Activated effector memory CD4-positive, alpha-beta T cell treated with Interleukin-2 at 50 U/mL for 16 hours (primary cell): ENCODE measurements at regions not wholly inside any gene's neighbourhood (a gene's known extent, or its start where the extent isn't known, plus 50 kb on each side); places are given as distances from the start of the nearest gene placed in this dataset.
"Not testable (repeated sequence)": the region's sequence is repeated elsewhere in the genome, so short reads cannot be mapped to it uniquely, and the experiment has no call there.

ENCODE experiments used
- DNase-seq: peaks from one replicate; pipeline ENCODE4 v3.0.0-alpha.2; 2020

GRCh38 chr5:72649449-72649848, 142.2 kb upstream of the ZNF366 start:
- DNase-seq: no peak

DNA sequence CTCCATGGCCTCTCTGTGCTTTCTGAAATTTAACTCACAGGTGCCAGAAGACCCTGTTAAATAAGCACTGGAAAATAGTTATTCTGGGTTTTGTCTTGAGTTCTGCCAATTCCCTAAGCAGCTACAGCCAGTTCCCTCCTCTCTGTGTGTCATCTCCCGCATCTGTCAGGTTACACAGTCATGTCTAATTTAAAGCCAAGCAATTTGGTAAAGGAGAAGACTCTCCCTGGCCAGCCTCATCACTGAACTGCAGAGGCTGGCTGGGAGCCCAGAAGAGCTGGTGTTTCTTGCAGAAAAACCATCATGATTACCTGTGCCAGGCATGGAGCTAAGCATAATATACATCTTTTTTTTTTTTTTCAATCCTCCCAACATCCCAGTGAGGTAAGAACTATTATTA, 141.3 kb upstream of the ZNF366 start:
- DNase-seq: no peak

- no peak for DNase-seq
These were observed 140.6 kb upstream of the ZNF366 start for GRCh38 chr5:72647806-72648205.

DNA sequence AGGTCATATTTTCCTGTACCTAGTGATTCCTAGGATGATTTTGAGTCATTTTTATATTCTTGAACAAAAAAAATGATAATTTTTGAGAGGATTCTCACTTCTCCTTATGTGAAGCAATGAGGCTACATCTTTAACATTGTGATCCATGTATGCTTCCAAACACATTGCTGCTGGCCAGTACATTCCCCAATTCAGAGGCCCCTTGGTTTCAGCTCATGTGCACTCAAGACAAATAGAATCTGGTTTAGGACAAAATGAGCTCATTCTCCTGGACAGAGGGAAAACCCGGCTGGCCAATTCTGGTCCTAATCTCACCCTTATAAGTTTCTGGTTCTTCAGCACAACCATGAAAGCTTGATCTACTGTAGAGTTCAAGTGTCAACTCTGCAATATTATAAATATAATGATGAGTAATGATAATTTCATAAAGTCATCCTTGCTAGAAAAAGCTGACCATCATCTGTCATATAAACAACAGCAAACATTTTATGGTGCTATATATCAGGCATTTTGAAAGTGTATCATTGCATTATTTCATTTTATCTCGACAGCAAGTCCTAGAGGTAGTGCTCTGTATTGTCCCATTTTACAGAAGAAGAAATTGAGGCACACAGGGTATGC, 139.1 kb upstream of the ZNF366 start:
- DNase-seq: no peak

DNA sequence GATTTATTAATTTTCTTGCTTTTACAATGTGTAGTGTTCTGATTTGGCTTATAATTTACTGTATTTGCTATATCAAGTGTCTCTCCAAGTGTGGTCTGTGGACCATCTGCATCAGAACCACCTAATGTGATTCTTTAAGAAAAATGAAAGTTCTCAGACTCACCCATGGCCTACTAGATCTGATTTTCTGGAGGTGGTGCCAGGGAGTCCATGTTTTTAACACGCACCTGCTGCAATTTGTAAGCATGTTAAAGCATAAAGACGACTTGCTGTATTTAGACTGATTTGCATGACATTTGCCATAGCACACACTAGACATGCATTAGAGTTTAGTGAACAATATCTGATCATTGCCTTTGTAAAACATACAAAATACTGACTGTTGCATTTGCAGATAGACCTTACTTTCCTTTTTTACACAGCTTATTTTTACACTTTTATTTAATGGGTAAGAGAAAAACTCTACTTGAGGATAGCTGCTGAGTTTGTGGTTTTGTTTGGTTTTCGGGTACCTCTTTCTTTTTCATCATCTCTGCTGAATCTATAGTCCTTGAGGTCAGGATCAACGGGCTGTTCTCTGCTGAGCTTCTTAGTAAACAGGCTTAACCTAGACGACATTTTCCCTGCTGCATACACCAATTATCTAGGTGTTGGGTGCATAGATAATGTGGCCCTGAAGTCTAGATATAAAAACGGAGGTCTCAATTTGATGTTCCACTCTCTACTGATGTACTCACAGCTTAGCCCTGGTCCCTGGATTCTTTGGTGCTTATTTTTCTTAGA, 138.0 kb upstream of the ZNF366 start:
- no peak for DNase-seq

- DNase-seq: no peak
These were observed 137.1 kb upstream of the ZNF366 start for GRCh38 chr5:72644296-72644695.

DNA sequence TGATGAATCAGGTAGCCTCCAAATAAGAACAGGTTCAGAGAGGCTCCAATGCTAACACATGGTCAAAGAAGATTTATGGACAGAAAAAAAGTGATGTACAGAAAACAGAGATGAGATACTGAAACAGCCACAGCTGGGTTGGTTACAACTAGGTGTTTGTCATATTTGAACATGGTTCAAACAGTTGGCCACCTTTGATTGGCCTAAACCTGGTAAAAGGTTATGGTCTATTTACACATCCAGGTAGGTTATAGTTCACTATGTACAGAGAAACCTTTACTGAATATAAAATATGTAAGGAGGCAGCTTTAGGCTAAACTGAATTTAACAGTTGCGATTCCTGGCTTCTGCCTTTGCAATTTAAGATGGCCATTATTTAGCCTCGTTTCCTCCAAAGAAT, 134.0 kb upstream of the ZNF366 start:
- no peak for DNase-seq

GRCh38 chr5:72637058-72637457, 129.8 kb upstream of the ZNF366 start:
- DNase-seq: no peak

DNA sequence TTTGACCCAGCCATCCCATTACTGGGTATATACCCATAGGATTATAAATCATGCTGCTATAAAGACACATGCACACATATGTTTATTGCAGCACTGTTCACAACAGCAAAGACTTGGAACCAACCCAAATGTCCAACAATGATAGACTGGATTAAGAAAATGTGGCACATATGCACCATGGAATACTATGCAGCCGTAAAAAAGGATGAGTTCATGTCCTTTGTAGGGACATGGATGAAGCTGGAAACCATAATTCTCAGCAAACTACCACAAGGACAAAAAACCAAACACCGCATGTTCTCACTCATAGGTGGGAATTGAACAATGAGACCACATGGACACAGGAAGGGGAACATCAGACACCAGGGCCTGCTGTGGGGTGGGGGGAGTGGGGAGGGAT, 129.4 kb upstream of the ZNF366 start:
- not testable (repeated sequence) for DNase-seq

- no peak for DNase-seq
These were observed 127.2 kb upstream of the ZNF366 start for GRCh38 chr5:72634444-72634843.

DNA sequence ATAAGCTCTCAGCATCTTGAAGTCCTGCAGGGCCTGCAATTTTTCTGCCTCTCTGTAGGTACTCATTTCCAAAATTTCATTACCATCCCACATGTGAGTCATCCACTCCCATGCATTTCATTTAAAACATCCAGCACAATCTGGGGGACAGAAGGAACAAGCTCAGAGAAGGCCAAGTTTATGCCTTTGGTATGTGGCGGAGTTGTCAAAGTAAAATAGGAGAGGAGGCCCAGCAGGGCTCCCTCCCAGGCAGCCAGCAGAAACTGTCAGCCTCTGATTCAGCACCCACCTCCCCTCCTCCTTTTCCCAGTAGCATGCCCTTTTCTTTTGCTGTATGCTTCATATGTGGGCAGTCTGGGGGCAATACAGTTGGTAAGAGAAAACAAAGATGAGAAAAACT, 126.4 kb upstream of the ZNF366 start:
- DNase-seq: no peak

GRCh38 chr5:72633041-72633445, 125.8 kb upstream of the ZNF366 start:
- DNase-seq: no peak

GRCh38 chr5:72630721-72631120, 123.5 kb upstream of the ZNF366 start:
- no peak for DNase-seq

DNA sequence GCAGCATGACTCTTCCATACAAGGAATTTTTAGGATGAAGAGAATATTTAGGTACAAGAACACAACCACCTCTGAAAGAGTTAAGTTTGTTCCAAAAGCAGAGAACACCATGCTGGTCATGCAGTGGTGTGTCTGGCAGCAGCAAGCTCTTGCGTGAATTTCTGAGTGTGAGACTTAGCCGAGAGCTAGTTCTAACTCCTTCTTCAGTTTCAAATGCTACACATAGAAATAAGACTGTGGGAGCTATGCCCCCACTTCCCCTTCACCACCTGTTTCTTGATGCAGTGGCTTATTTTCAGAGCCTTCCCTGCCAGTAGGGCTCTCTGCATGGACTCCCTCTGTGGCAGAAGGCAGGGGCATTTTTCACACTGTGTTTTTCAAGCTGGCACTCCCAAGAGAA, 122.9 kb upstream of the ZNF366 start:
- DNase-seq: no peak

DNA sequence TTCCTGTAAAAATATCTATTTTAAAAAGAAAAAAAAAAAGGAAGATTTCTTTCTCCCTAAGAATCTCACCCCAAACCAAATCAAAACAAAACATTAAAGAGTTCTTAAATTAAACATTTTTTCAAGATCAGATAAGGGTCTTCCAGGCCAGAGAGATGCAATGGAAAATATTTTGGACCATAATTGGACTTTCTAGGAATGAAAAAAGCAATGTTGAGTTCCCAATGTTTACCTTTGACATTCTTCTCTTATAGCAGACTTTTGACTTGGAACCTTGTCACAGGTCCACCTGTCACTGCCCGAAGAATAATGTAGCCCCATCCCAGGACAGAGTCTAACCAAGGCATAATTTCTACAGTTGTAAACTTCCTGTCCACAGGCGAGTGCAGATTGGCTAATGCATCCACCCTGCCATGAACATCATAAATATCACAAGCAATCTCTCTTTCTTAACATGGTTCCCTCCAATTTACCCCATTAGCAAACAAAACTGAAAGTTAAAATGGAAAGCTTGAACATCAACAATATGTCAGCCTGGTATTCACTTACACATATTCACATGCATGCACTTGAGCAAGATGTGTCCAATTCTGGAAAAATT, 121.7 kb upstream of the ZNF366 start:
- no peak for DNase-seq

DNA sequence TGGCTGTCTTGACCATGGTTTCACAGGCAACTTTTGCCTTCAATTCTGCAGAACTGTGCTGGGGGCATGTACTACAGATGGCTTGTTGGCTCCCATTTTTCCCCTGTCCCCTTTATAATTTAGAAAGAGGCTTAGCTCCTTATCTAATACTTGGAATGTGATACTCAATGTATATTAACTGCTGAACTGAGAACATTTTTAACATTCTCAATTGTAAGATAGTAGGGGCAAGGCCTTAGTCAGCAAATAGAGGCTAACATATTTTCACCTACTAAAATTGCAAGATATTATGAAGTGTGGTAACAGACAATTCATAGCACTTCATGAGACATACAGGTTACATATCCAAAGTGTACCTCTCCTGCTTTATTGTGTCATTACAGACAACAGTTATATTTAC, 118.1 kb upstream of the ZNF366 start:
- DNase-seq: no peak

GRCh38 chr5:72624641-72625236, 117.5 kb upstream of the ZNF366 start:
- DNase-seq: no peak

DNA sequence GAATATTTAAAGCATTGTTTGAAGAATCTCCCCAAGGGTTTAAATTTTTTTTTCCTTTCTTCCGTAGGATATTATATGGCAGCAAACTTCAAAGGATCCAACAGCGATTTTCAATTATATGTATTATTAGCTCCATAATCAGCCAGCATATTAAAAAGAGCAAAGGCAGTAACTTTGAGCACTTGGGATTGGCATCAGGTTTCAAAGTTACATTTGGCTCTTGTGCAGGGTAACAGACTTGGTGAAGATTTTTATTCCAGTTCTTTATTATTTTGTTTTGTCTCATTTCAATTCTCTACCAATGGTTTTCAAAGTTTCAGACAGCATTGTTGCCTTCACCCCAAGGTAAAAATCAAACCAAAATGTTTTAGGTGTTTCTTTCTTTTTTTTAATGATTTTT, 116.7 kb upstream of the ZNF366 start:
- DNase-seq: no peak

DNA sequence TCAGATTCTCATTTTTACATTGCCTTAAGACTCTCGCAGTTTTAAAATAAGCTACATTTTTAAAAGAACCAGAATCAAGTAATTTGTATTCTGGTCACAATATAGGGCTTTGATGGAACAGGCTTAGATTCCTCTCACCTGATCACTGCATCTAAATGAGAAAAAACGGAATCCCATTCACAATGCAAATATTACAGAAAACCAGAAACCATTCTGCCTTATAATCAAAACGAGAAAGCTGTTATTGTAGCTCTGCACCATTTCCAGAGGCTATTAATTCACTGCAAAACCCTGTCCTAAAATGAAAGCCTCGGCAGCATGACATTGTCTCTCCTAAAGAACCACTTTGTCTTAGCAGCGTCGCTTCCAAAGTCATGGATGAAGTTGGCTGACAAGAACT, 116.1 kb upstream of the ZNF366 start:
- no peak for DNase-seq

GRCh38 chr5:72622170-72622760, 115.1 kb upstream of the ZNF366 start:
- no peak for DNase-seq

DNA sequence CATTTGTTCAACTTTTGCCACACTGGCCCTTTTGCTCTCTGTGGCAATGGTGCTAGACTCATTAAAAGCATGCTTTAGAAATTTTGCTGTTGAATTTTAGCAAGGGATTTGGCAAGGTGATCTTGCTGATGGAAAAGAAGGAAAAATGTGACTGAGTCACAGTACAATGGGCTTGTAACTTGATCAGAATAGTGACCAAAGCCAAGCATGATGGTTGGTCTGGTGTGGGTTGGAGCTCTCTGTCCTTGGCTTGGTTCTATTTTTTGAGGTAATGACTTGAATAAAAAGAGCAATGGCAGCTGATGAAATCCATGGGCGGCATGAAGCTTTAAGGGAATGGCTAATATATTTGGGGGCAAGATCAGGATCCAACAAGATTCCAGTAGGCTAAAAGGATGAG, 114.4 kb upstream of the ZNF366 start:
- no peak for DNase-seq

- no peak for DNase-seq
These were observed 112.5 kb upstream of the ZNF366 start for GRCh38 chr5:72619677-72620076.

DNA sequence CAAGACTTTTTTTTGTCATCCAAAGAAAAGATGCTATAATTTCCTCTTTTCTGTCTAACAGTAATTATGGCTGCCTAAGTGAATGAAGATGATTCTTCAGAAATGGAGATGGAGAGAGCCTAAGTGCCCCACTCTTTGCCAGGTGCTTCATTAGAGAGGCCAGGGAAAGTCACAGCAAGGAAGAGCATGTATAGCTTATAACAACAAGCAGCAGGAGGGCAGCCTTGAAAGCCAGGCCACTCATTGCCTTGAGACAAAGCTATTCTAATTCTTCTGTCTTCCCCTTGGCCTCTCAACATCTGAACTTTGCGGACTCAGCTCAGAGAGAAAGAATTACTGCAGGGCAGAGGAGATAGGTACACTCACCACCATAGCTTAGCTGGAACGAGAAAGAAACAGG, 112.0 kb upstream of the ZNF366 start:
- DNase-seq: no peak

DNA sequence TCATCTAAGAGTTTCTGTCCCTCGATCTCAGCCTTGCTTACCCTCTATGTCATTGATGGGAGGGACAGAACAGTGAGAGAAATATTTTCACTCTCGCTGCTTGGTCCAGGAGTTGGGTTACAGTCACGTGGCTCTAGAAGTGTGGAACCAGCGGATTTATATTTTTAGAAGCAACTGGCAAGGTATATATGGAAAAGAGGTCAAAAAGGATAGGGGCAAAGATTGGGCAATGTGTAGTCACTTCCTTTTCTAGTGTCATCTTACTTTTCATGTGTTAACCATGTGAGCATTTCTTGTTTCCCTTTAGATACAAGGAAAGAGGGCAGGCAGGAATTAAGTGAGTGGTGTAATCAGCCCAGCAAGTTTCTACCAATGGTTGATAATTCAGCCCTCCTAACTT, 111.5 kb upstream of the ZNF366 start:
- no peak for DNase-seq
